H1 (cell line): ENCODE measurements at regions not wholly inside any gene's neighbourhood (a gene's known extent, or its start where the extent isn't known, plus 50 kb on each side); places are given as distances from the start of the nearest gene placed in this dataset.

ENCODE experiments used
- CTCF ChIA-PET: fragments of 300-600 bp; sonication (Branson Sonifier 250); formaldehyde crosslinking; loops from one replicate; lab custom pipeline; 2021; ENCODE audit not compliant: partially characterized antibody; lab: Charles Lee
- POLR2A ChIA-PET: fragments of 300-600 bp; sonication (Branson Sonifier 250); formaldehyde crosslinking; loops from one replicate; lab custom pipeline; 2021; ENCODE audit warnings: inconsistent platforms; ENCODE audit not compliant: partially characterized antibody; lab: Charles Lee
- DNase-seq, 2 experiments: peaks; one replicate each; pipeline versions ENCODE4 v3.0.0 to v3.0.0-alpha.2; 2010 to 2022; ENCODE audit warnings: low spot score in 2 of 2, low read depth in 1 of 2, mixed read lengths in 1 of 2
- FAIRE-seq: peaks from 2 replicates; lab custom pipeline; 2011; peaks lifted over from hg19 to GRCh38; lab: Jason Lieb, UNC
- H2AFZ ChIP-seq: 2 replicates; pipeline ENCODE4 v1.8.1; 2012; ENCODE audit warnings: low read length, inconsistent platforms
- H2AK5ac ChIP-seq: 2 replicates; pipeline ENCODE4 v1.6.1; 2013; ENCODE audit warnings: low read depth, low read length
- H2BK120ac ChIP-seq: replicated peaks from 2 replicates; pipeline ENCODE3; 2013; ENCODE audit warnings: low read depth, low read length, inconsistent platforms
- H2BK12ac ChIP-seq: 2 replicates; pipeline ENCODE4 v1.6.1; 2013; ENCODE audit warnings: low read depth, low read length
- H2BK15ac ChIP-seq: 2 replicates; pipeline ENCODE4 v1.6.1; 2013; ENCODE audit warnings: low read length
- H2BK20ac ChIP-seq: 2 replicates; pipeline ENCODE4 v1.6.1; 2013; ENCODE audit warnings: low read length
- H2BK5ac ChIP-seq: 2 replicates; pipeline ENCODE4 v1.6.1; 2013; ENCODE audit warnings: low read depth, low read length
- H3K14ac ChIP-seq: 2 replicates; pipeline ENCODE4 v1.6.1; 2013; ENCODE audit warnings: inconsistent platforms; ENCODE audit not compliant: insufficient read length
- H3K18ac ChIP-seq: 2 replicates; pipeline ENCODE4 v1.6.1; 2013; ENCODE audit warnings: low read length; ENCODE audit errors: extremely low read depth
- H3K23ac ChIP-seq: 2 replicates; pipeline ENCODE4 v1.6.1; 2013; ENCODE audit warnings: inconsistent platforms; ENCODE audit not compliant: insufficient read length
- H3K23me2 ChIP-seq: 2 replicates; pipeline ENCODE4 v1.6.1; 2013; ENCODE audit warnings: low read depth, low read length
- H3K27ac ChIP-seq: 2 replicates; pipeline ENCODE4 v1.6.1; 2011; ENCODE audit warnings: low read depth, low read length, inconsistent platforms
- H3K27me3 ChIP-seq, 4 experiments: replicated peaks in 1 of 4; 1 replicate in 1 of 4; 2 replicates in 3 of 4; pipeline versions ENCODE4 v1.6.1 to v1.8.1; 2011 to 2013; ENCODE audit warnings: low read length in 3 of 4, mild to moderate bottlenecking in 3 of 4, inconsistent platforms in 2 of 4, mixed read lengths in 2 of 4, moderate library complexity in 1 of 4; ENCODE audit not compliant: control insufficient read depth in 3 of 4, insufficient read depth in 3 of 4; ENCODE audit errors: extremely low read depth in 1 of 4
- H3K36me3 ChIP-seq, 4 experiments: 2 replicates each; pipeline versions ENCODE4 v1.6.1 to v1.8.1; 2011 to 2013; ENCODE audit warnings: mild to moderate bottlenecking in 4 of 4, low read length in 3 of 4, moderate library complexity in 2 of 4, control low read depth in 1 of 4, inconsistent platforms in 1 of 4; ENCODE audit not compliant: insufficient read depth in 4 of 4, control insufficient read depth in 2 of 4
- H3K4ac ChIP-seq: replicated peaks from 2 replicates; pipeline ENCODE3; 2013; ENCODE audit warnings: low read length, low read depth, mixed read lengths, inconsistent platforms; ENCODE audit not compliant: insufficient read length
- H3K4me1 ChIP-seq, 4 experiments: replicated peaks in 1 of 4; 1 replicate in 1 of 4; 2 replicates in 3 of 4; pipeline versions ENCODE4 v1.6.1 to v1.8.1; 2011 to 2013; ENCODE audit warnings: low read length in 3 of 4, inconsistent platforms in 2 of 4, mixed read lengths in 1 of 4; ENCODE audit not compliant: insufficient read depth in 4 of 4, control insufficient read depth in 3 of 4
- H3K4me2 ChIP-seq, 2 experiments: 2 replicates each; pipeline versions ENCODE4 v1.6.1 to v1.8.1; 2011 to 2013; ENCODE audit warnings: low read depth in 2 of 2, low read length in 2 of 2, control low read depth in 1 of 2, inconsistent platforms in 1 of 2, mild to moderate bottlenecking in 1 of 2; ENCODE audit not compliant: insufficient read depth in 1 of 2
- H3K4me3 ChIP-seq, 4 experiments: fragments of 200-600, 300-600 bp in 1 of 4; sonication (generic), shearing (Covaris generic), sonication (Bioruptor Twin) in 1 of 4; 2 replicates each; pipeline versions ENCODE4 v1.5.1 to v1.8.1; 2011 to 2016; ENCODE audit warnings: low read length in 4 of 4, low read depth in 3 of 4, control low read depth in 2 of 4, inconsistent platforms in 2 of 4, mild to moderate bottlenecking in 2 of 4, mixed read lengths in 1 of 4, moderate library complexity in 1 of 4; ENCODE audit not compliant: insufficient read depth in 2 of 4; ENCODE audit errors: extremely low read depth in 1 of 4
- H3K56ac ChIP-seq: replicated peaks from 2 replicates; pipeline ENCODE3; 2013; ENCODE audit warnings: low read depth, mild to moderate bottlenecking, mixed read lengths, low read length, inconsistent platforms; ENCODE audit not compliant: insufficient read length
- H3K79me1 ChIP-seq: 2 replicates; pipeline ENCODE4 v1.6.1; 2013; ENCODE audit warnings: low read depth, low read length, control low read depth
- H3K79me2 ChIP-seq, 2 experiments: 2 replicates each; pipeline versions ENCODE4 v1.6.1 to v1.8.1; 2012 to 2013; ENCODE audit warnings: low read length in 2 of 2, mild to moderate bottlenecking in 2 of 2, inconsistent platforms in 1 of 2; ENCODE audit not compliant: insufficient read depth in 2 of 2, control insufficient read depth in 1 of 2
- H3K9ac ChIP-seq, 4 experiments: replicated peaks in 1 of 4; 1 replicate in 1 of 4; 2 replicates in 3 of 4; pipeline versions ENCODE4 v1.6.1 to v1.8.1; 2011 to 2013; ENCODE audit warnings: low read depth in 3 of 4, low read length in 3 of 4, control low read depth in 2 of 4, mild to moderate bottlenecking in 2 of 4, moderate library complexity in 2 of 4, inconsistent platforms in 1 of 4; ENCODE audit errors: extremely low read depth in 1 of 4
- H3K9me3 ChIP-seq, 2 experiments: 2 replicates each; pipeline versions ENCODE4 v1.6.1 to v1.8.1; 2012 to 2013; ENCODE audit warnings: mild to moderate bottlenecking in 2 of 2, moderate library complexity in 2 of 2, control low read depth in 1 of 2, inconsistent platforms in 1 of 2, low read depth in 1 of 2, low read length in 1 of 2, mixed read lengths in 1 of 2; ENCODE audit not compliant: insufficient read depth in 2 of 2
- H4K20me1 ChIP-seq, 2 experiments: replicated peaks in 1 of 2; 2 replicates each; pipeline versions ENCODE3 to v1.8.1; 2011 to 2013; ENCODE audit warnings: inconsistent platforms in 2 of 2, low read length in 2 of 2, mild to moderate bottlenecking in 1 of 2; ENCODE audit not compliant: insufficient read depth in 2 of 2, control insufficient read depth in 1 of 2
- H4K5ac ChIP-seq: 2 replicates; pipeline ENCODE4 v1.6.1; 2013; ENCODE audit warnings: low read length, low read depth, mixed read lengths, inconsistent platforms; ENCODE audit not compliant: insufficient read length
- H4K8ac ChIP-seq: 2 replicates; pipeline ENCODE4 v1.8.0; 2013; ENCODE audit warnings: mild to moderate bottlenecking, moderate library complexity, low read length, inconsistent platforms; ENCODE audit not compliant: insufficient read depth; ENCODE audit errors: extremely low read depth
- H4K91ac ChIP-seq: replicated peaks from 2 replicates; pipeline ENCODE3; 2013; ENCODE audit warnings: low read length, mixed read lengths, inconsistent platforms; ENCODE audit not compliant: insufficient read length
- ASH2L ChIP-seq: fragments of 200-600, 300-600 bp; sonication (generic); IDR thresholded peaks from one replicate; pipeline ENCODE4 v1.7.1; 2017; ENCODE audit warnings: low read length
- CTBP2 ChIP-seq: IDR thresholded peaks from 2 replicates; pipeline ENCODE4 v1.7.0; 2011; ENCODE audit warnings: borderline replicate concordance, mild to moderate bottlenecking, moderate library complexity, mixed read lengths, low read length; ENCODE audit not compliant: insufficient read depth, insufficient read length
- CTCF ChIP-seq, 3 experiments: IDR thresholded peaks; 1 replicate in 2 of 3; 2 replicates in 1 of 3; pipeline versions ENCODE4 v1.5.1 to v1.6.1; 2011; ENCODE audit warnings: low read length in 3 of 3, mild to moderate bottlenecking in 3 of 3, inconsistent platforms in 2 of 3, low read depth in 1 of 3, moderate library complexity in 1 of 3; ENCODE audit not compliant: insufficient read depth in 1 of 3; ENCODE audit errors: control extremely low read depth in 1 of 3
- EZH2 ChIP-seq: fragments of 200-600 bp; sonication (generic); IDR thresholded peaks from 2 replicates; pipeline ENCODE4 v1.7.1; 2012; ENCODE audit warnings: low read depth, mild to moderate bottlenecking, moderate library complexity, low read length, inconsistent platforms; ENCODE audit not compliant: severe bottlenecking
- HDAC2 ChIP-seq, 2 experiments: fragments of 300-600 bp in 1 of 2; sonication (generic) in 1 of 2; IDR thresholded peaks; 2 replicates each; pipeline ENCODE4 v1.6.1; 2011 to 2012; ENCODE audit warnings: low read depth in 2 of 2, low read length in 2 of 2, mild to moderate bottlenecking in 2 of 2, moderate library complexity in 2 of 2, borderline replicate concordance in 1 of 2, inconsistent platforms in 1 of 2
- RAD21 ChIP-seq, 2 experiments: IDR thresholded peaks in 1 of 2; conservative IDR thresholded peaks in 1 of 2; 2 replicates each; pipeline ENCODE4 v1.6.1; 2011; ENCODE audit warnings: low read depth in 2 of 2, low read length in 2 of 2, improper control_type of control experiment in 1 of 2, inconsistent platforms in 1 of 2, mild to moderate bottlenecking in 1 of 2, moderate library complexity in 1 of 2
- SIX5 ChIP-seq: IDR thresholded peaks from 2 replicates; pipeline ENCODE4 v1.6.1; 2011; ENCODE audit warnings: mild to moderate bottlenecking, low read depth, low read length
- SRF ChIP-seq: IDR thresholded peaks from 2 replicates; pipeline ENCODE4 v1.6.1; 2011; ENCODE audit warnings: mild to moderate bottlenecking, low read depth, low read length, moderate library complexity
- TAF1 ChIP-seq: IDR thresholded peaks from 2 replicates; pipeline ENCODE4 v1.6.1; 2011; ENCODE audit warnings: mild to moderate bottlenecking, low read depth, low read length
- USF2 ChIP-seq: IDR thresholded peaks from 2 replicates; pipeline ENCODE4 v1.6.1; 2011; ENCODE audit warnings: low read length, improper control_type of control experiment
- WGBS, 2 experiments: shearing (Covaris generic) in 1 of 2; methylation state at CpG; one replicate each; pipeline versions ENCODE4 v1.1.6 to v1.1.7; 2013 to 2015; ENCODE audit warnings: low lambda C conversion rate in 2 of 2, mixed read lengths in 2 of 2, inconsistent platforms in 1 of 2, low coverage in 1 of 2, missing lambda C conversion rate in 1 of 2; ENCODE audit not compliant: insufficient replicate concordance in 2 of 2, insufficient coverage in 1 of 2, insufficient read length in 1 of 2; ENCODE audit errors: extremely low coverage in 1 of 2, missing lambda C conversion rate in 1 of 2; 5-methylcytosine and 5-hydroxymethylcytosine counted together

GRCh38 chr7:24508316-24508715 is 64.9 kb upstream of the PALS2 start:
- ChIA-PET CTCF (no interaction called here), POLR2A (no interaction called here)

More at GRCh38 chr7:24508316-24508715, 64.9 kb upstream of the PALS2 start:
- DNase-seq (no peak), FAIRE-seq (no peak)
- WGBS, 2 experiments, result 95% methylated on average over 4 of the region's 4 CpGs; no CpG with 5 or more reads in 1 of the 2 experiments
- no peak overlapping the region for H4K91ac ChIP-seq
- no peak overlapping the region for H3K18ac ChIP-seq
- H3K27ac ChIP-seq, result no peak overlapping the region
- no peak overlapping the region for H3K4me2 ChIP-seq
- no peak overlapping the region for H3K4ac ChIP-seq
- H3K4me1 ChIP-seq, result peaks cover 0 to 7% (median 2%) of the 10 kb centered on the region in 4 experiments; a peak in 4 of 7 replicates
- no peak overlapping the region for H2BK12ac ChIP-seq
- H3K56ac ChIP-seq, result no peak overlapping the region
- no peaks in the 10 kb centered on the region for H4K20me1 ChIP-seq
- H3K9ac ChIP-seq, result no peak overlapping the region
- H2BK15ac ChIP-seq, result no peak overlapping the region
- H3K27me3 ChIP-seq, result no peaks in the 10 kb centered on the region
- H2AK5ac ChIP-seq, result no peak overlapping the region
- H4K5ac ChIP-seq, result no peak overlapping the region
- H2BK20ac ChIP-seq, result no peak overlapping the region
- H2BK5ac ChIP-seq, result no peak overlapping the region
- H3K23me2 ChIP-seq, result no peaks in the 10 kb centered on the region
- H2BK120ac ChIP-seq, result no peak overlapping the region
- no peaks in the 10 kb centered on the region for H3K9me3 ChIP-seq
- TF ChIP-seq ASH2L (no peak), TAF1 (no peak), CTCF (IDR thresholded peaks at IDR 0.05; ENCODE audit: control extremely low read depth in 1 of 3, insufficient read depth in 1 of 3, low read depth in 1 of 3, low read length in 3 of 3) (no peak), CTBP2 (no peak), USF2 (no peak), SIX5 (no peak), RAD21 (IDR thresholded peaks at IDR 0.05 in 1 of 2, conservative IDR thresholded peaks at IDR 0.05 in 1 of 2; ENCODE audit: low read depth in 2 of 2, low read length in 2 of 2) (no peak), EZH2 (no peak), SRF (no peak), HDAC2 (IDR thresholded peaks at IDR 0.05; ENCODE audit: borderline replicate concordance in 1 of 2, low read depth in 2 of 2, low read length in 2 of 2) (no peak)
- H2AFZ ChIP-seq, result no peak overlapping the region
- no peaks in the 10 kb centered on the region for H3K79me1 ChIP-seq
- no peak overlapping the region for H3K23ac ChIP-seq
- no peak overlapping the region for H3K14ac ChIP-seq
- H3K36me3 ChIP-seq, result no peaks in the 10 kb centered on the region
- H4K8ac ChIP-seq, result no peak overlapping the region
- H3K4me3 ChIP-seq, result no peak overlapping the region
- H3K79me2 ChIP-seq, result no peaks in the 10 kb centered on the region
